Left cardiac atrium (tissue), 4 donors: ENCODE measurements at regions not wholly inside any gene's neighbourhood (a gene's known extent, or its start where the extent isn't known, plus 50 kb on each side); places are given as distances from the start of the nearest gene placed in this dataset.
"Not testable (repeated sequence)": the region's sequence is repeated elsewhere in the genome, so short reads cannot be mapped to it uniquely, and the experiment has no call there.

Experiments
- ATAC-seq, 2 donors: fragments of 200-7000 bp; cut with Tn5 transposase; one replicate each; pipeline ENCODE4 v1.9.1; 2020; ENCODE audit warnings: mild to moderate bottlenecking in 2 of 2, moderate library complexity in 2 of 2
- DNase-seq: peaks from one replicate; pipeline ENCODE4 v3.0.0-alpha.2; 2020
- intact Hi-C, 2 donors: fragments of 100-400 bp; cut with DNase I; formaldehyde crosslinking; loops; one replicate each; pipeline versions ENCODE4 v1.14.1 to v1.15.1; 2022 to 2023
- donor health status: DM: no; HTN: yes; CAD: no.
- donor health status: DM: no; HTN: yes; CAD: no; lungs with severe emphysema.
- donor health status: DM: yes; HTN: yes; CAD: no.
- donor health status: Dilated cardiomyopathy.

DNA sequence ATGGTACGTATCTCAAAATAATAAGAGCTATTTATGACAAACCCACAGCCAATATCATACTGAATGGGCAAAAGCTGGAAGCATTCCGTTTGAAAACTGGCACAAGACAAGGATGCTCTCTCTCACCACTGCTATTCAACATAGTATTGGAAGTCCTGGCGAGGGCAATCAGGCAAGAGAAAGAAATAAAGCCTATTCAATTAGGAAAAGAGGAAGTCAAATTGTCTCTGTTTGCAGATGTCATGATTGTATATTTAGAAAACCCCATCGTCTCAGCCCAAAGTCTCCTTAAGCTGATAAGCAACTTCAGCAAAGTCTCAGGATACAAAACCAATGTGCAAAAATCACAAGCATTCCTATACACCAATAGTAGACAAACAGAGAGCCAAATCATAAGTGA lies 172.1 kb downstream of the HLX start:
- DNase-seq, ATAC-seq, intact Hi-C loops: not testable (repeated sequence)

DNA sequence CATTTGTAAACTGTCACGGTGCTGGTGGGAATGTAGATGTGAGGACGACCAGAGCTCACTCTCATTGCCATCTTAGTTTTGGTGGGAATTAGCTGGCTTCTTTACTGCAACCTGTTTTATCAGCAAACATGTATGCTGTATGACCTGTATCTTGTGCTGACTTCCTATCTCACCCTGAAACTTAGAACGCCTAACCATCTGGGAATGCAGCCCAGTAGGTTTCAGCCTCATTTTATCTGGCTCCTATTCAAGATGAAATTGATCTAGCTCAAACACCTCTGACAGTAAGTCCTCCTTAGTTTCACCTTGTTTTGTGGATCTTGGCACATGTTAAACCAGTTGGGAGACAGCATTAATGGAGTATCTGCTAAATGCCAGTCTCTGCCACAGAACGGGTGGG lies 174.6 kb downstream of the HLX start:
- DNase-seq: no peak
- intact Hi-C loops: no loop called here
- peak in 1 of 2 donors; percentile 49 for ATAC-seq

DNA sequence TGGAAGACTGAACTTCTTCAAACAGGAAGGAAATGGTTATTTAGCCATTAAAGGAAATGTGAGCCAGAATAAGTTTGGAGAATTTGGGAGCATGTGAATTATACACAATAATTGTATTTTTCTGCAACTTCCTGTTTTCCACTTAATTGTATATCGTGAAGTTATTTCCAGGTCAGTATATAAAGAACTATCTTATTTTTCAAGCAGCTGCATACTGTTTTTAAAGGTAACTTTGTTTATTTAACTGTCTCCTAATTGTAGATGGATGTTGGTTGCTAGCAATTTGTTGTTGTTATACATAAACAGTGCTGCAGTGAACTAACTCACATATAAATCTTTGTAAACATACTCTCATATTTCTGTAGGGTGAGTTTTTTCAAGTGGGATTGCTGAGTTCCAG lies 180.3 kb downstream of the HLX start:
- intact Hi-C loops: no loop called here
- ATAC-seq: no peak

DNA sequence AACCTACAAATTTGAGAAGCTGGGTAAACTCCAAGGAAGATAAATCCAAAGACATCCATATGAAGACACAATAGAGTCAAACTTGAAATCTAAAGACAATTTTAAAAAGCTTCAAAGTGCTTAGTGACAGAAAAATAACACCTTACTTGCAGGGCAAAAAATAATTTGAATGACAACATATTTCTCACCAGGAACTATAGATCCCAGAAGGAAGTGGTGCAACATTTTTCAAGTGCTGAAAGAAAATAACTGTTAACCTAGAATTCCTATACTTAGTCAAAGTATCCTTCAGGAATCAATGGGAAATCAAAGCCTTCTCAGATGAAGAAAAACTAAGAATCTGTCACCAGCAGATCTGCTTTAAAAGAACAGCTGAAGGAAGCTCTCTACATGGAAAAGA lies 184.4 kb downstream of the HLX start:
- ATAC-seq: no peak
- intact Hi-C loops: no loop called here
- DNase-seq: no peak

More for the DNA sequence above, 180.3 kb downstream of the HLX start:
- DNase-seq: no peak

DNA sequence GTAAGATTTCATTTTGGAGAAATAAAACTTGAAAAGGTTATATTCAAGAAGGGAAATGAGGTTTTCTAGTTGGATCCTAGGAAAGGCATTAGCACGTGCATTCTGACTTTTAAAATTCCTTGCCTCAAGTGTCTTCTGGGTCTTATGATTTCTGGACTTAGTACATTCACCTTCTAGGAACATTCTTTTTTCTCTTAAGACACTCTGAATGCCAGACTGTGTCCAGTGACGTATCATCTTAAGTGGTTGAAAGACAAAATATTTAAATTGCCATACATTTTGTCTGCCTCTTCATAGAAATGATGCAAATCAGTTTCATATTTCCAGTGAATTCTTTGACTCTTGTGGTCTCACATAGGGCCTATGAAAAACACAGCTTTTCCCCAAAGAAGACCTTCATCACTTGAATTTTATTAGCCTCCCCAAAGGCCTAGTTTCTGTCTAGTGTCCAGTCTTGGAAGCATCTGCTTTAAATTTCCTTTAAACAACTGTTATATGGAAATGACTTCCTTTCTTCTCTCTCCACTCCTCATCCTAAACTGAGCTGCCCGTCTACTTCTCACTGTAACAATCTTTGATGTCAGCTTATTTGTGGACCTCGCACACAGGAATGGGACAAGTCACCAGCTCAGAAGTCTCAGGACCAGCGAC lies 187.2 kb downstream of the HLX start:
- DNase-seq (no peak), ATAC-seq (no peak)
- intact Hi-C loops: no loop called here

DNA sequence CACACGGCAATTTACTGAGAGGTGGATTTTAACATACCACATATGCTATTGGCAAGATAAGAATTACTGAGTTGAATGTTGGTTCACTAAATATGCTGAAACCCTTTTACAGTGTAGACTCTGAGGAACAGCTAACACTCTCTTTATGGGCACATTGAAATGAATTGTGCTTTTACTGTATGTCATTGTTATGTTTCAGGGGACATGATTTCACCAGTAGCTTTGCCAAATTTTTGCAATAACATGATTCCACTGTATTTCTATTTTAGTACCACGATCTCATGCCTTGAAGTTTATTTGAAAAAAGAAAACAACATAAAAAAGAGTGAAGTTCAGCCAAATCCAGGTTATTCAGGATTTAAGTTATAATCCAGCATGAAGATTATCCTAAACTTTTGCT lies 188.5 kb downstream of the HLX start:
- intact Hi-C loops: no loop called here
- DNase-seq (no peak), ATAC-seq (no peak)

DNA sequence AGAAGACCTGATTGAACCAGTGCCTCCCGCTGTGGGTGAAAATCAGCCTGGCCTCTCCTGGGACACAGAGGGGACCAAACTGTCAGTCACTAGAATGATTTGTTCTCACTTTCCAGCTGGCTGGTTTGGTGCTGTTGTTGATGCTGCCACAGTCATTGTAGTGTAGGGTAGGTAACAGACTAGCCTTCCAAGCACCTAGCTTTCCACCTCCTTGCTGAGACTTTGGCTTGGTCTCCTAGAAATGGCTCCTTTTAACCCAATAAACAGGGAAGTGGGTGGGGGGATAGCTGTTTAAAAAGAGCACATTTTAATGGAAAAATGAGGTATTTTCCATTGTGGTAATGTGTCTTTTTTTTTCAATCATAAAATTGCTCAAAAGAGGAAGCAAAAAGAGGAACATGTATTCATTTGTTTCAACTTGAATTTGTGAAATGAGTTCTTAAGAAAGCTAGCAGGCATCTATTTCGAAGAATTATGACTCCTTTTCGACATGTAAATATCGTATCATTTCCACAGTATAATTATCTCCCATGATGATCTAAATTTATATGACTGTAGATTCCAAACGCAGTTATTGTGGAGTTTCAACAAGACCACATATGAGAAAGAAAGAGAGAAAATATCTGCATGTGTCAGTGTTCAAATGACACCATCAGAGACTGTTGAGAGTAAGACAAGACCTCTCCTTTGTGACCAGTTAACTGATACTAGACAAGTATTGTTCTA lies 190.1 kb downstream of the HLX start:
- DNase-seq (no peak), ATAC-seq (no peak)
- intact Hi-C loops: no loop called here

DNA sequence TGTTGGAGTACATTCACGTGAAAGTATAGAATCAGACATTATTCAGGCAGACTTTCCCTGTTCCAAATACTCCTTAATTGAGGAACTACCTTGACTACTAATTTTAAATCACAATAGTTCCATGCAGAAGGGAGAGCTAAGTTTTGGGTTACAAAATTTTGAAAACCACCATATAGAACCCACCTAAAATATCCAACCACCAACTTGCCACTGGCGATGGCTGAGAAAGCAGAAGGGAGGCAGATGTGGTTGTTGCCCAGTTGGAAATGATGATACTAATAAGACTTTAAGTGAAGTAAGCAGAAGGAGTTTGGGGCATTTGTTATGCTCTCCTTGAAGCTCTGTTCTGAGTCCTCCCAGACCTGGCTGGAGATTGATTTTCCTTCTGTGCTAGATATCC lies 190.7 kb downstream of the HLX start:
- ATAC-seq (no peak), DNase-seq (no peak)
- intact Hi-C loops: no loop called here

DNA sequence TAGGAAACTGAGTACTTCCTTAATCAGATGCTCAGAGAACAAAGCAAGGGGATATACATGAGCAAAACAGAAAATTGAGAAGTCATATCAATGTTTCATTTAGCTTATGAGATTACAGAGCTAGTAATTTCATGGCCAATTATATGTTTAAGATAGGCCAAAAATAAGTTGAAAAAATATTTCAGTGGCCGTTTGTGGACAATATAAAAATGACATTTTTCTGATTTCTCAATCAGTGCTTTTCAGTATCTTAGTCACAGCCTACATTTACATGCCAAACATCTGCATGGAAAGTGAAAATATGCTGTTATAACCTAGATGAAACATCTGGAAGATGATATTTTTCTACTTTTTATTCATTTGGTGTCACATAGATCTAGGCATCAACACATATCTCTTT lies 192.5 kb downstream of the HLX start:
- intact Hi-C loops: no loop called here
- DNase-seq: no peak
- no peak for ATAC-seq

DNA sequence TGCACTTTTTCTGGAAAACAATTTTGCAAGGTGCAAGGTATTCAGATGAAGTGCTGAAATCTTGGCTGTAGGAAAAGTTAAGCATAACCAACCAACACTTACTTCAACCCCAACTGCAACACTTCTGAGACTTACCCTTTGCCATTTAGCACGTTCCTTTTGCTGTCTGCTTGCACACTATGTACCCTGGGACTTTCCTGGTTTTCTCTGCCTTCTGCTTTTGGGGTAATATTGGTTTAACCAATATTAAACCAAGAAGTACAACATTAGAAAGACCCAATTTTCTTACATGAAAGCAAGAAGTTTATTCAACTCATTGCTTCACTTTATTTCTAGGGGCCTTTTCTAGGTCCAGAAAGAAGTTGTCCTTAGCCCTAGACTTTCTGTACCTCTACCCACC lies 193.0 kb downstream of the HLX start:
- DNase-seq: no peak
- intact Hi-C loops: no loop called here
- ATAC-seq: no peak

DNA sequence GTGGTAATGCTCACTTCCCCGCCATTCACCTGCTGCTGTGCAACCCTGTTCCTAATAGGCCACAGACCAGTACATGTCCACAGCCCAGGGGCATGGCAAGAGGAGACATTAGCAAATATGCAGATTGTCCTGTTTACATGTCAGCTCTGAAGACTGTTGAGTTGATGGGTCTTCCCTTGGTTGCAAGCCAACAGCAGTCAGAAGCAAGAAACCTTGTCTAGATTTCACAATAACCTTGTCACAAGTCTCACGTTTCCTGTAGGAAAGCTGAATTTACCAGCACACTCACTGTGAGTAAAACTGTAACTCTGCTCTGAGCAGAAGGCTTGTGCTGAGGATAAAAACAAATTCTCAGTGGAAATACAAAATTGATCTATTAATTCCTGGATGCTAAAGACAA lies 195.1 kb downstream of the HLX start:
- ATAC-seq (no peak), DNase-seq (no peak)
- intact Hi-C loops: no loop called here

DNA sequence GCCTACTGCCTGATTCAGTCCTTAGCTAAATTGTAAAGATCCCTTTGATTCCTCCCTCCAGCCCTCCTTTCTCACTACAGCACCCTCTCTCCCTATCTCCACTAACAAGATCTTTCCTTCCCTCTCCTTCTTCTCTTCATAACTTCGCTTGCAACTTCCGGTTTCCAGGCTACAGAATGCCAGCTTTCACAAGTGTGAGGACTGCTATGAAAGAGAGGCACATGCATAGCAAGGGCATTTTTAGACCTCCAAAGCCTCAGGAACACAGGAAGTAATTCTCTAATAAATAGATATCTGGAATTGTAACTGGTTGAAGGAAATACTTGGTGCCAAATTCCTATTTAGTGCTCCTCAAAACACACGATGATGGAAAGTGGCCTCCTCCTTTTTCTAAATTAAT lies 196.7 kb downstream of the HLX start:
- ATAC-seq (no peak), DNase-seq (no peak)
- intact Hi-C loops: no loop called here

DNA sequence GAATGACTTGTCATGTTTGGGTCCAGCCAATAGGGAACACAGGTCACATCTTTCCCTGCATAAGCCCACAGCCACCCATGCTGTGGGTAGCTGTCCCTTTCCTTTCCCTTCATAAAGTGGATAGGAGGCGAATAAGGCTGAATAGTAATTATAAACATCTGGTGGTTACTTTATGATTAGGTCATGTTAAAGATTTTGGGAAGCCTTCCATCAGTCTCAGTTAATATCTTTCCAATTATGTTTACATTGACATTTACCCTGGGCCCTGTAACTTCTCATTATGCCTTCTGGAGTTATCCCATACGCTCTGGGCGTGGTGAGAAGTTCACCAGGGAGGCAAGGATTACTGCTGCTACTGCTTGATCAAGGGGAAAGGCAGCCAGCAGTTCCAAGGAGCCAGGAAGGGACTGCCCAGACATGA lies 197.2 kb downstream of the HLX start:
- intact Hi-C loops: no loop called here
- ATAC-seq (no peak), DNase-seq (no peak)

DNA sequence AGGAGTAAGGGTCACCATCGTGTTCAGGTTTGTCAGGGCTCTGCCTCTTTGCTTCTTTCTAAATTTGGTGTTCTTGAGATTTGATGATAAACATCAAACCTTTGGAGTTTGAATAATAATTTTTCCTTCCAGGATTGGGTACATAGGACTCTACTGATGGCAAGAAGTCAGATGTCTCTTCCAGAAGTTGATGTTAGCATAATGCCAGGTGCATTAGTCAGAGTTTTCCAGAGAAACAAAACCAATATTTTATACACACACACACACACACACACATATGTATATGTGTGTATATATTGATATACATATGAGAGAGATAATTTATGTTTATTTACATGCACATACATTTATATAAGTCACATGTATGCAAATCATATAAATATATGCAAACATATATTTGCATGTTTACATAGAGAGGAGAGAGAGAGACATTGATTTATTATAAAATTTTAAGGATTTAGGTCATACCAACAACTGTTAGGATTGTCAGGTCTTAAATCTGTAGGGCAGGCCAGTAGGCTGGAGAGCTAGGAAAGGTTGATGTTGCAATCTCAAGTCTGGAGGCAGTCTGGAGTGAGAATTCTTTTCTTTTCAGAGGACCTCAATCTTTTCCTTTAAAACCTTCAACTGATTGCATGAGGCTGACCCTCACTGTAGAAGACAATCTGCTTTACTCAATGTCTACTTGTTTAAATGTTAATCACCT lies 199.2 kb downstream of the HLX start:
- intact Hi-C loops: no loop called here
- ATAC-seq (no peak), DNase-seq (no peak)

DNA sequence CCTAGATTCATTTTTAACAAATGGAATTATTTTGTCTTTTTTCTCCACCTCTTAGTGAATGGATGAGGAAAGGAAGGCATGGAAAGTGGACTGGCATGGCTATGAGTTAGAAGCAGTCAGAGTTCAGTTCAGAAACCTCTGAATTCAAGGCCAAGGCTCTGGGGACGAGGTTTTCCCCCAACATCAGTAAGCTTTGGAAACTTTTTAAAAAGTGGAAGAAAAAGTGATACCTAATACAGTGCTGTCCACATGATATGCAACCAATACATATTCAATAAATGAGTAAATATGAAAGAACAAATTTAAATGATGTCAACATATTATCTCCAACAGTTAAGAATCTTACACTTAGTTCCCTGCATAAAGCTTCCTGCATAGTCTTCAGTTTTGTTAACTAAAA lies 204.7 kb downstream of the HLX start:
- no peak for ATAC-seq
- no peak for DNase-seq
- intact Hi-C loops: no loop called here

DNA sequence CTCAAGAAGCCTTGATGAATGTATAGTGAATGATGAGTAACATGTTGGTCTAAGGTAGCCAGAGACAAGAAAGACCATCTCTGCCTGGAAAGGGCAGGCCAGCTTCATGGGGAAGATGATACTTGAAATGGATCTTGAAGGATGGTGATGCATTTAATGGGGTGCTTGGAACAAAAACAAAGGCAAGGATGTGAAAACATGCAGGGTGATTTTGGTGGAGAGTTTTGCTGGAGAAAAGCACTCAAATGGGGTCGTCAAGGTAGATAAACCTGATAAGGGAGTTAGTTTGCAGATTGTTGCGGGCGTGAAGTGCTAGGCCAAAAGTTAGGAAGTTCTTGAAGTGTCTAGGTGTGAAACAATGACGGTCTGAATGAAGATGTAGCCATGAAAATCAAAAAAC lies 205.4 kb downstream of the HLX start:
- ATAC-seq (no peak), DNase-seq (no peak)
- intact Hi-C loops: no loop called here

DNA sequence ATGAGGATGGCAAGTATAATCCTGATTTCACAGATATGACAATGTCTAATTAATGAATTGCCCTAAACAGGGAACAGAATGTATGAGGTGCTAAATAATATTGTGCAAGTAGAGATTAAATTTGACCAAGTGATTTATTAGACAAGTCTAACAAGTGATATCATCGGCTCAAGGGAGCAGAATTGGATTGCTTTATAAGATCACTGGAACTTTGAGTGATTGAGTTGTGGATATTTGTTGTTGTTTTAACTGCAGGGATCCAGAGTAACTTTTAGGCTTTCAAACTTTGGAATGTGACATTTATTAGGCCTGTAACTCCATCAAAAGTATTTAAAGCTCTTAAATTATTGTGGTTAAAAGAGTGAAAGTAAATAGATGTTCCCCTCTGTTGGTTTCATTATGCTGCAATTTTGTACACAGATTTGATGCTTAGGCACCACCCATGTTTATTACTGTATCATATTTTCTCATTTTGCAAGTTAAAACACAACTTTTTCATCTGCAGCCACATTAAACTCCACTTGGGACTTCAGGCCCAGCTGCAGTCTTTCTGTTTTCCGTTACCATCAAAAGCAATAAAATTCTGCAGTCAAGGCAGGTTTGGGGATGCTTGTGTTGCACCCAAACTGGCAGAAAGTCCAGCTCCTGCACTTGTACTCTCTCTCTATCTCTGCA lies 206.6 kb downstream of the HLX start:
- intact Hi-C loops: no loop called here
- DNase-seq (no peak), ATAC-seq (no peak)

DNA sequence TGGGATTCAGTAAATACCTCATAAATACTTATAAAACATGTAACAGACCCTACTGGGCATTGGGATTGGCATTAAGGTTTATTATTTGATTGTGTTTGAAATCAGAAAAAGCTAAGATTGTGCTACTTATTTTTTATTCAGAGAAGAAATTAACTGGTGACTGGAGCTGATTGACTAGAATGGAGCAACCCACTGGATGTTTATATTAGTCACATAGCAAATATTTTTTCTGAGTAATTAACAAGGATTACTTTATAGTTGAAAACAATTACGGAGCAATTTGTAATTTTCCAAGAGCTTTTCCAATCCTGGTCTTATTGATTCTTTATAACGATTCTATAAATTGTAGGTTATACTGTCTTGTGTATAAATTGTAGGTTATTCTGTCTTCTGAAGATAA lies 208.7 kb downstream of the HLX start:
- intact Hi-C loops: no loop called here
- no peak for ATAC-seq

DNA sequence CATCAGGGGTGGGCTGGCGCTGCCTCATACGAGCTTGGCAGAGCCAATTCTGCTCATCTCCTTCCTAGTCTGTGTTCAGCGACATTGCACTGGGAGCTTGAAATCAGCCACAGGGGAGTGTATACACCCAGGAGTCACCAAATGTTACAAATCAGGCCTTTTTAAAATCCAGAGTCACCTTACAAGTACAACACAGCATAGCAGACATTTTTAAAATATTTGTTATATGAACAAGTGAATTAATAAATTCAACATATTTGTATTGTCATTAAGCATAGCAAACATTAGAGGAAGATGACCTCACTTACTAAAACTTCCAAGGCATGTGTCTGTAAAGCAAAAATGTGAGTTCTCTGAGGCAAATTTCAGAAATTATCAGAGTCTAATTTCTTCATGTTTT lies 210.0 kb downstream of the HLX start:
- DNase-seq (no peak), ATAC-seq (no peak)
- intact Hi-C loops: no loop called here

More for the DNA sequence above, 208.7 kb downstream of the HLX start:
- DNase-seq: no peak

DNA sequence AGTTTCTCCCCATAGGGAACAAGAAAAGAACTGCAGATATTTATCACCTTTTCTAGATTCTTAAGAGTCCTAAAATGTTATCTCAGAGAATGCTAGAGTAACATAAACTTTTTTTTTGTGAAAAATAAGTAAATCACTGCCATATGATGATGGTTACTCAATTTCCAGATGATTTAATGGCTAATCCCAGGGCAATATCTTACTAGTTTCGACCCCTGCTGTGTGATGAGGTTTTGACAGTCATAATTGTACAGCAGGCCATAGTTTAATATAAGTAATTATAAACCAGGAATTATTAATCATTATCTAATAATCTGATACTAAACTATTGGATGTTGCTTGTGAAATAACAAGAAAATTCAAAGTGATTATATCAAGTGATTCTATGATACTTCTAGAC lies 210.6 kb downstream of the HLX start:
- ATAC-seq (no peak), DNase-seq (no peak)
- intact Hi-C loops: no loop called here
